K562 (cell line): ENCODE measurements at regions not wholly inside any gene's neighbourhood (a gene's known extent, or its start where the extent isn't known, plus 50 kb on each side); places are given as distances from the start of the nearest gene placed in this dataset.

Experiments
- CHD4 ChIP-seq: fragments of 200-600 bp; sonication (generic); IDR thresholded peaks from 3 replicates; pipeline ENCODE4 v1.6.1; 2012; ENCODE audit warnings: low read depth, mild to moderate bottlenecking, mixed read lengths, low read length, inconsistent platforms; ENCODE audit not compliant: insufficient read depth, insufficient replicate concordance, poor library complexity, severe bottlenecking
- NFATC3 ChIP-seq: fragments of 450-650 bp; IDR thresholded peaks from 2 replicates; pipeline ENCODE4 v1.6.1; 2017; ENCODE audit warnings: mild to moderate bottlenecking
- OTX1 ChIP-seq: fragments of 450-650 bp; formaldehyde crosslinking; IDR thresholded peaks from 2 replicates; pipeline ENCODE4 v1.4.0; 2022; ENCODE audit warnings: mild to moderate bottlenecking
- PCBP2 ChIP-seq: fragments of 200-400 bp; formaldehyde crosslinking; IDR thresholded peaks from 2 replicates; pipeline ENCODE4 v1.6.1; 2018; ENCODE audit warnings: low read length, low read depth, mild to moderate bottlenecking, moderate library complexity; ENCODE audit not compliant: poor library complexity, severe bottlenecking
- SIRT6 ChIP-seq: IDR thresholded peaks from one replicate; pipeline ENCODE4 v1.6.1; 2012; ENCODE audit warnings: low read depth, mild to moderate bottlenecking, control low read depth, inconsistent platforms, low read length, moderate library complexity
- ZNF224 ChIP-seq: sonication (generic); formaldehyde crosslinking; IDR thresholded peaks from 2 replicates; pipeline ENCODE4 v1.8.0; 2022; ENCODE audit warnings: mild to moderate bottlenecking, missing genetic modification reagents
- TF ChIP-seq, protein P1 (sequence below), 2 experiments: fragments of 450-650 bp; formaldehyde crosslinking in 1 of 2; IDR thresholded peaks; 2 replicates each; pipeline versions ENCODE4 v1.4.0 to v1.6.1; 2014 to 2020; ENCODE audit warnings: mild to moderate bottlenecking in 2 of 2, borderline replicate concordance in 1 of 2, low read depth in 1 of 2
- TF ChIP-seq, protein P2 (sequence below): fragments of 250-450 bp; sonication (Bioruptor Pico); IDR thresholded peaks from 2 replicates; pipeline ENCODE4 v1.8.0; 2021; ENCODE audit warnings: mild to moderate bottlenecking, moderate library complexity

DNA sequence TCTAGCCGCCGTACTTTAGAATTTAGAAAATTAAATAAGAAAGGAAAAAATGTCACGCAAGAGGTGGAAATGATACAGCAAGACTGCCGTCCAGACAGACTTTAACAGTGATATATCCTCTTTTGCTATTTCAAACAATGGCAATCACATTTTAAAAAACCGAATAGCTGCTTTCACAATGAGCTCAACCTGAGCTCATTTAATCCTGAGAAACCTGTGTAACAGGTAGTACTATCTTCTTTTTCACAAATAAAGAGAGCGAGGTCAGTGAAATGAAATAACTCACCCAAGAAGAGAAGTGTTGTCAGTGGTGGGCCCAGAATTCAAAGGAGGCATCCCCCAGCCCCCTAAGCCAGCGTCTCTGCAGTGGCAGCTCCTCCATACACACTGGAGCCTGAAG, 60.7 kb upstream of the DAPL1 start (continued):
- TF ChIP-seq, protein P1, sequence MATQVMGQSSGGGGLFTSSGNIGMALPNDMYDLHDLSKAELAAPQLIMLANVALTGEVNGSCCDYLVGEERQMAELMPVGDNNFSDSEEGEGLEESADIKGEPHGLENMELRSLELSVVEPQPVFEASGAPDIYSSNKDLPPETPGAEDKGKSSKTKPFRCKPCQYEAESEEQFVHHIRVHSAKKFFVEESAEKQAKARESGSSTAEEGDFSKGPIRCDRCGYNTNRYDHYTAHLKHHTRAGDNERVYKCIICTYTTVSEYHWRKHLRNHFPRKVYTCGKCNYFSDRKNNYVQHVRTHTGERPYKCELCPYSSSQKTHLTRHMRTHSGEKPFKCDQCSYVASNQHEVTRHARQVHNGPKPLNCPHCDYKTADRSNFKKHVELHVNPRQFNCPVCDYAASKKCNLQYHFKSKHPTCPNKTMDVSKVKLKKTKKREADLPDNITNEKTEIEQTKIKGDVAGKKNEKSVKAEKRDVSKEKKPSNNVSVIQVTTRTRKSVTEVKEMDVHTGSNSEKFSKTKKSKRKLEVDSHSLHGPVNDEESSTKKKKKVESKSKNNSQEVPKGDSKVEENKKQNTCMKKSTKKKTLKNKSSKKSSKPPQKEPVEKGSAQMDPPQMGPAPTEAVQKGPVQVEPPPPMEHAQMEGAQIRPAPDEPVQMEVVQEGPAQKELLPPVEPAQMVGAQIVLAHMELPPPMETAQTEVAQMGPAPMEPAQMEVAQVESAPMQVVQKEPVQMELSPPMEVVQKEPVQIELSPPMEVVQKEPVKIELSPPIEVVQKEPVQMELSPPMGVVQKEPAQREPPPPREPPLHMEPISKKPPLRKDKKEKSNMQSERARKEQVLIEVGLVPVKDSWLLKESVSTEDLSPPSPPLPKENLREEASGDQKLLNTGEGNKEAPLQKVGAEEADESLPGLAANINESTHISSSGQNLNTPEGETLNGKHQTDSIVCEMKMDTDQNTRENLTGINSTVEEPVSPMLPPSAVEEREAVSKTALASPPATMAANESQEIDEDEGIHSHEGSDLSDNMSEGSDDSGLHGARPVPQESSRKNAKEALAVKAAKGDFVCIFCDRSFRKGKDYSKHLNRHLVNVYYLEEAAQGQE (IDR thresholded peaks at IDR 0.05; ENCODE audit: borderline replicate concordance) = no peak
- TF ChIP-seq, protein P1 (CRISPR knock-in tag; IDR thresholded peaks at IDR 0.05; ENCODE audit: low read depth) = no peak
- no peak for TF ChIP-seq PCBP2
- TF ChIP-seq, protein P2, sequence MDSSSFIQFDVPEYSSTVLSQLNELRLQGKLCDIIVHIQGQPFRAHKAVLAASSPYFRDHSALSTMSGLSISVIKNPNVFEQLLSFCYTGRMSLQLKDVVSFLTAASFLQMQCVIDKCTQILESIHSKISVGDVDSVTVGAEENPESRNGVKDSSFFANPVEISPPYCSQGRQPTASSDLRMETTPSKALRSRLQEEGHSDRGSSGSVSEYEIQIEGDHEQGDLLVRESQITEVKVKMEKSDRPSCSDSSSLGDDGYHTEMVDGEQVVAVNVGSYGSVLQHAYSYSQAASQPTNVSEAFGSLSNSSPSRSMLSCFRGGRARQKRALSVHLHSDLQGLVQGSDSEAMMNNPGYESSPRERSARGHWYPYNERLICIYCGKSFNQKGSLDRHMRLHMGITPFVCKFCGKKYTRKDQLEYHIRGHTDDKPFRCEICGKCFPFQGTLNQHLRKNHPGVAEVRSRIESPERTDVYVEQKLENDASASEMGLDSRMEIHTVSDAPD (CRISPR knock-in tag) = no peak
- TF ChIP-seq ZNF224 (CRISPR knock-in tag) = no peak
- no peak for TF ChIP-seq NFATC3
- TF ChIP-seq OTX1 = no peak
- no peak for TF ChIP-seq SIRT6
- TF ChIP-seq CHD4 = no peak
